ENCODE measurements at regions not wholly inside any gene's neighbourhood (a gene's known extent, or its start where the extent isn't known, plus 50 kb on each side); places are given as distances from the start of the nearest gene placed in this dataset.
"Not testable (repeated sequence)": the region's sequence is repeated elsewhere in the genome, so short reads cannot be mapped to it uniquely, and the experiment has no call there.

- peaks cover 14% of the 10 kb centered on the region for H3K27me3 ChIP-seq
- no peak overlapping the region for H3K4me3 ChIP-seq
- H3K9ac ChIP-seq (ENCODE audit: low read depth in 2 of 2, low read length in 2 of 2) = no peak overlapping the region
- H3K9me3 ChIP-seq = no peaks in the 10 kb centered on the region
- H3K36me3 ChIP-seq = no peaks in the 10 kb centered on the region
- TF ChIP-seq CTCF (IDR thresholded peaks at IDR 0.05) = no peak
- no peaks in the 10 kb centered on the region for H3K4me1 ChIP-seq
- no peak overlapping the region for H3K27ac ChIP-seq
- DNase-seq = no peak
- intact Hi-C loops (cut with DNase I) = no loop called here
Measured at GRCh38 chr17:49898366-49899190, 50.7 kb upstream of the TAC4 start.

DNA sequence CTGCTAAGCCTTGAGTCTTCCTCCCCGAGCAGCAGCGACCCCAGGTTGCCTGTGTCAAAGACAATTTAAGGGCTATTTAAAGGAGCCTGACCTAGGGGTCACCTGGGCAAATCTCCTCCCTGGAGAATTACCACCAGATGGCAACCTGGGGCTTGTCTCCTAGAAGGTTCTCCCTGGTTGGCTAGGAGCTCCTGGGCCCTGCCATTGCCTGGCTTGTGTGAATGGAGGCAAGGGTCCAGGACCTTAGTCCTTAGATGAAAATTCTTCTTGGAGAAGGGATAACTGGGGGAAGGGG is 51.3 kb upstream of the TAC4 start:
- intact Hi-C loops (cut with DNase I) = no loop called here
- no peak overlapping the region for H3K9ac ChIP-seq (ENCODE audit: low read depth in 2 of 2, low read length in 2 of 2)
- H3K9me3 ChIP-seq = no peaks in the 10 kb centered on the region
- no peak for TF ChIP-seq CTCF (IDR thresholded peaks at IDR 0.05)
- H3K4me3 ChIP-seq = no peak overlapping the region
- DNase-seq = no peak
- H3K27ac ChIP-seq = no peak overlapping the region
- no peaks in the 10 kb centered on the region for H3K4me1 ChIP-seq
- H3K27me3 ChIP-seq = peaks cover 19% of the 10 kb centered on the region
- no peaks in the 10 kb centered on the region for H3K36me3 ChIP-seq

DNA sequence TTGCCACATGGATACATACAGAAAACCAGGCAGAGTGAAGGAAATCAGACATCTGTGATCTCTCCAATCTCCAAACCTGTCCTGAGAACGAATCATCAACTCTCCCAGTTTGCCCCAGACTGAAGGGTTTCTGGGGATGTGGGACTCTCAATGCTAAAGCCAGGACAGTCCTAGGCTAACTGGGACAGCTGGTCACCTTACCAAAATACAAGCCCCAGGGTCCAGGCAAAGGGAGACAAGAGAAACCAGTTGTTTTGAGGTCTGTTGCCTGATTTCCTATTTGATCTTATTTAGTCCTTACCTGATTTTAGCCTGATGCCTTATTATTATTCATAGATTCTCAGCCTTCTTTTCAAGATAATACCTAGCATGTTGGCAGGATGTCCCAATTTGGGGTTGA is 51.7 kb upstream of the TAC4 start:
- Histone ChIP-seq H3K4me1 (no peaks in the 10 kb centered on the region), H3K27ac (no peak overlapping the region), H3K4me3 (no peak overlapping the region), H3K36me3 (no peaks in the 10 kb centered on the region), H3K9ac (ENCODE audit: low read depth in 2 of 2, low read length in 2 of 2) (no peak overlapping the region), H3K9me3 (no peaks in the 10 kb centered on the region), H3K27me3 (peaks cover 21% of the 10 kb centered on the region)
- no peak for TF ChIP-seq CTCF (IDR thresholded peaks at IDR 0.05)
- intact Hi-C loops (cut with DNase I) = no loop called here
- DNase-seq = no peak

DNA sequence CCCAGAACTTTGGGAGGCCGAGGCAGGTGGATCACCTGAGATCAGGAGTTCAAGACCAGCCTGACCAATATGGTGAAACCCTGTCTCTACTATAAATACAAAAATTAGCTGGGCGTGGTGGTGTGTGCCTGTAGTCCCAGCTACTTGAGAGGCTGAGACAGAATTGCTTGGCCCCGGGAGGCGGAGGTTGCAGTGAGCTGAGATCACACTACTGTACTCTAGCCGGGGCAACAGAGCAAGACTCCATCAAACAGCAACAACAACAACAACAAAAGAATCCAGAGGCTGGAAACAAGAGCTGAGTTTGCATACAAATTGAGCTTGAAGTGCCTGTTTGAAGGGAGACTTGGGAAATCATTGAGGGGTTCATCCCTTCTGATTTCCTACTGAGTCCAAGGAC is 52.9 kb upstream of the TAC4 start:
- H3K9ac ChIP-seq (ENCODE audit: low read depth in 2 of 2, low read length in 2 of 2); H3K36me3 ChIP-seq: not testable (repeated sequence)
- H3K27me3 ChIP-seq = peaks cover 32% of the 10 kb centered on the region

GRCh38 chr17:49901460-49902331 is 53.8 kb upstream of the TAC4 start:
- H3K9me3 ChIP-seq = no peaks in the 10 kb centered on the region
- H3K9ac ChIP-seq (ENCODE audit: low read depth in 2 of 2, low read length in 2 of 2) = no peak overlapping the region
- intact Hi-C loops (cut with DNase I) = no loop called here
- no peak overlapping the region for H3K27ac ChIP-seq
- H3K36me3 ChIP-seq = no peaks in the 10 kb centered on the region
- no peak for DNase-seq
- H3K4me3 ChIP-seq = no peak overlapping the region
- H3K27me3 ChIP-seq = peaks cover 32% of the 10 kb centered on the region
- no peak for TF ChIP-seq CTCF (IDR thresholded peaks at IDR 0.05)
- H3K4me1 ChIP-seq = no peaks in the 10 kb centered on the region

More for the DNA sequence above, 52.9 kb upstream of the TAC4 start:
- H3K27ac ChIP-seq; H3K4me3 ChIP-seq; H3K9me3 ChIP-seq; DNase-seq; H3K4me1 ChIP-seq; intact Hi-C loops (cut with DNase I): not testable (repeated sequence)

GRCh38 chr17:49903523-49903922 is 55.7 kb upstream of the TAC4 start:
- Histone ChIP-seq H3K36me3 (no peaks in the 10 kb centered on the region), H3K9me3 (no peaks in the 10 kb centered on the region), H3K9ac (ENCODE audit: low read depth in 2 of 2, low read length in 2 of 2) (no peak overlapping the region), H3K27ac (no peak overlapping the region), H3K4me3 (no peak overlapping the region), H3K27me3 (peaks cover 32% of the 10 kb centered on the region), H3K4me1 (no peaks in the 10 kb centered on the region)
- intact Hi-C loops (cut with DNase I) = no loop called here
- DNase-seq = no peak
- no peak for TF ChIP-seq CTCF (IDR thresholded peaks at IDR 0.05)
